ENCODE measurements at regions not wholly inside any gene's neighbourhood (a gene's known extent, or its start where the extent isn't known, plus 50 kb on each side); places are given as distances from the start of the nearest gene placed in this dataset.

DNA sequence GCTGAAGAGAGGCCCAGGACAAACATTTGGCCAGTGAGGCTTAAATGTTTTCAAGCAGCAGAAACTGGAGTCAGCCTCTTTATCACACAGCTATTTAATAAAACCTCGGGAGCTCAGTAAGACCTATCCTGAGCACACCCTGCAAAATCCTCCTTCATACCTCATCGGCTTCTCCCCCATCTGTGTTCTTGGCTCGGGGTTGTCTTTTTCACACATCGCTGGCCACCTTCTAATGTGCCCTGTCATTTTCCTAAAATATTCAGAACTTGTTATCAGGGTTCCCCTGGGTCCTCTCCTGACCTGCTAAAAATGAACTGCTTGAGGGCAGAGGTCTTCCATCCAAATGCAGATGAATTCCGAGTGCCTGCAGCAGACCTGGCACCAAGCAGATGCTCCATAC lies 310.3 kb upstream of the AKR1E2 start:
- peaks cover 0 to 6% (median 0%) of the 10 kb centered on the region in 11 donors for H3K9me3 ChIP-seq
- ATAC-seq (peak in 6 of 8 donors; percentile 7 to 33 (median 15)), DNase-seq (no peak)
- H3K4me1 ChIP-seq: peaks cover 0 to 53% (median 34%) of the 10 kb centered on the region in 9 donors
- WGBS, 2 donors: 34 to 49% methylated on average over 5 of the region's 5 CpGs
- H3K36me3 ChIP-seq: no peaks in the 10 kb centered on the region
- no peak overlapping the region for H3K4me3 ChIP-seq
- TF ChIP-seq, protein P1, sequence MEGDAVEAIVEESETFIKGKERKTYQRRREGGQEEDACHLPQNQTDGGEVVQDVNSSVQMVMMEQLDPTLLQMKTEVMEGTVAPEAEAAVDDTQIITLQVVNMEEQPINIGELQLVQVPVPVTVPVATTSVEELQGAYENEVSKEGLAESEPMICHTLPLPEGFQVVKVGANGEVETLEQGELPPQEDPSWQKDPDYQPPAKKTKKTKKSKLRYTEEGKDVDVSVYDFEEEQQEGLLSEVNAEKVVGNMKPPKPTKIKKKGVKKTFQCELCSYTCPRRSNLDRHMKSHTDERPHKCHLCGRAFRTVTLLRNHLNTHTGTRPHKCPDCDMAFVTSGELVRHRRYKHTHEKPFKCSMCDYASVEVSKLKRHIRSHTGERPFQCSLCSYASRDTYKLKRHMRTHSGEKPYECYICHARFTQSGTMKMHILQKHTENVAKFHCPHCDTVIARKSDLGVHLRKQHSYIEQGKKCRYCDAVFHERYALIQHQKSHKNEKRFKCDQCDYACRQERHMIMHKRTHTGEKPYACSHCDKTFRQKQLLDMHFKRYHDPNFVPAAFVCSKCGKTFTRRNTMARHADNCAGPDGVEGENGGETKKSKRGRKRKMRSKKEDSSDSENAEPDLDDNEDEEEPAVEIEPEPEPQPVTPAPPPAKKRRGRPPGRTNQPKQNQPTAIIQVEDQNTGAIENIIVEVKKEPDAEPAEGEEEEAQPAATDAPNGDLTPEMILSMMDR (IDR thresholded peaks at IDR 0.05): no peak
- intact Hi-C loops (cut with DNase I): loop anchor here in 5 of 10 donors (2.0 to 10.0 kb wide), 9 partner anchors 122 to 1281 kb away; partner anchors contain the start of gene KLF6 (in 1 of the 5)
- peak overlapping the region in 9 of 10 donors; percentile 34 to 90 (median 82) for H3K27ac ChIP-seq
- H3K27me3 ChIP-seq: no peaks in the 10 kb centered on the region

DNA sequence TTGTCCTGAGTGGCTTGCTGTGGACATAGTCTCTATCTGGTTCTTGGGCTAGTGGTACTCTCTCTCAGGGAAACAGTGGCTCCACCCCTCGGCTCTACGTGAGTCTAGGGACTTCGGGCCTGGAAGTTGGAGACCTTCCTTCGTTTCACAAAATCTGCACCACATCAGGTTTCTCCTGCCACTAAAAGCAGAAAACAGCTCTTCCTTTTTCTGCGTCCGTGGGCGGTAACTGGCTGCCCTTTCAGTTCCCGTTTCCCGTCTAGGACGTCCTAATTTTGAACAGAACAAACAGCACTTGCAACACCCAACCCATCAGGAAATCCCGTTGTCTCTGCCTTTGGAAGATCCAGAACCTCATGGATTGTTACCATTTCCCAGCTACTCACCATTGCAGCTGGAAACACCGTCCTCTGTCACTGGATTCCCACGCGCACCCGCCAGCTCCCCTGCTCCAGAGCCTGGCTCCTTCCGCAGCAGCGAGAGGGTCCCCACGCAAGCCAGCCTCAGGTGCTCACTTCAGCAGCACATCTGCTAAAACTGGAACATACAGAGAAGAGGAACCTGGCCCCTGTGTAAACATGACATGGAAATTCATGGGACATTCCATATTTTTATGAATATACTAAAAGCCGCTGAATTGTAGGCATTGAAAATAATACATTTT lies 311.4 kb upstream of the AKR1E2 start:
- Histone ChIP-seq H3K9me3 (peaks cover 0 to 6% (median 0%) of the 10 kb centered on the region in 11 donors), H3K4me1 (peaks cover 0 to 48% (median 34%) of the 10 kb centered on the region in 9 donors), H3K4me3 (peak overlapping the region in 4 of 10 donors; percentile 2 to 28 (median 16)), H3K27ac (peak overlapping the region; percentile 74 to 90 (median 82)), H3K36me3 (no peaks in the 10 kb centered on the region), H3K27me3 (no peaks in the 10 kb centered on the region)
- TF ChIP-seq, protein P1 (IDR thresholded peaks at IDR 0.05): no peak
- peak; percentile 42 to 77 for DNase-seq
- WGBS, 2 donors: 48 to 50% methylated on average over 19 of the region's 19 CpGs
- ATAC-seq: peak; percentile 68 to 89 (median 78)
- intact Hi-C loops (cut with DNase I): loop anchor here in 9 of 10 donors (2.0 to 10.0 kb wide), 15 partner anchors 123 to 1280 kb away; partner anchors contain the start of gene KLF6 (in 3 of the 9)

DNA sequence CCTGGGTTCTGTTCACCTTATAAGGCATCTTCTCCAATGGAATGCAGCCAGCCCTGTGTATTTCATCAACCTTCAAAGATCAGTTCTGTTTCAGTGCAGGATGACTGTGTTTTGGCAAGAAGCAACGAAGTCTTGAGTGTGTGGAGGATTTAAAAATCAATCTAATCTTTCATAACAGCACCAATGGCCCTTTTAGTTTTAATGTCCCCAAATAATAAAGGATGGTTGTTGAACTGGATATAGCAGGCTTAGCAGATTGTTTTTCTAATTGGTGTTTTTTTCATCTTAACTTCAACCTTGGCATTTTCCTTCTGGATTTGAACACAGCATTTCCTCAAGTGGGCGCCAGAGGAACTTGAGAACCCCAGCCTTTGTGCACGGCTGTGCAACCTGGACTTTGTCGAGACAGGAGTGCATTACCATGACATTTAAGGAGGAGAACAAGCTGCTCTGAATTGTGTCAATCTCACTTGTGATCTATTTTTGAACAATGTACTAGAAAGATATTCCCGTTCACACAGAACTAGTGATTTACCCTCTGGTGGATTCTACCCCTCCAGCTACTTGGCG lies 313.3 kb upstream of the AKR1E2 start:
- TF ChIP-seq, protein P1 (IDR thresholded peaks at IDR 0.05): peak; percentile 21 to 71 (median 56)
- Histone ChIP-seq H3K4me3 (no peak overlapping the region), H3K9me3 (peaks cover 0 to 6% (median 0%) of the 10 kb centered on the region in 11 donors), H3K36me3 (no peaks in the 10 kb centered on the region), H3K27me3 (no peaks in the 10 kb centered on the region), H3K27ac (peak overlapping the region in 9 of 10 donors; percentile 2 to 90 (median 77)), H3K4me1 (peaks cover 0 to 48% (median 34%) of the 10 kb centered on the region in 9 donors)
- WGBS, 2 donors: 15 to 26% methylated on average over 6 of the region's 6 CpGs
- ATAC-seq: peak; percentile 49 to 94 (median 76)
- DNase-seq: peak; percentile 40 to 58
- intact Hi-C loops (cut with DNase I): loop anchor here in 9 of 10 donors (2.0 to 10.0 kb wide), 15 partner anchors 142 to 1278 kb away; partner anchors contain the start of gene KLF6 (in 3 of the 9)

DNA sequence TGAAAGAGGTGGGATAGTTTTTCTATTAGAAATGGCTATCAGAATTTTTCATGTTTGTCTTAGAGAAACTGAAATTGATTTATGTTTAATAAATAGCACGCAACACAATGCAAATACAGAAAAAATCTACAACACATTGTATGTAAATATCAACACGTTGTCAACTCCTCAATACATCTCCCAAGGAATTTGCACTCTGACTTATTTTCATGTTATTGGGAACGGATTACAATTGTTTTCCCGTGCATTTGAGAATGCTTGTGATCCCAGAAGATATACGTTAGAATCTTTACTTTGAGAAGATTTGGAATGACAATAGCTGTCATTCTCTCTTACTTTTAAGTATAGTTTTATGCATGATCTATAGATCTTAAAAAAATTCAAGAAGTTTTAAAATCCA lies 313.8 kb upstream of the AKR1E2 start:
- H3K9me3 ChIP-seq: peaks cover 0 to 5% (median 0%) of the 10 kb centered on the region in 11 donors
- H3K4me3 ChIP-seq: no peak overlapping the region
- WGBS, 2 donors: 91 to 95% methylated on average over 5 of the region's 5 CpGs
- H3K4me1 ChIP-seq: peaks cover 0 to 48% (median 34%) of the 10 kb centered on the region in 9 donors
- TF ChIP-seq, protein P1 (IDR thresholded peaks at IDR 0.05): no peak
- peak overlapping the region in 6 of 10 donors; percentile 2 to 90 (median 18) for H3K27ac ChIP-seq
- no peak for ATAC-seq
- intact Hi-C loops (cut with DNase I): loop anchor here in 9 of 10 donors (2.0 to 10.0 kb wide), 15 partner anchors 143 to 1277 kb away; partner anchors contain the start of gene KLF6 (in 3 of the 9)
- no peaks in the 10 kb centered on the region for H3K27me3 ChIP-seq
- no peak for DNase-seq
- no peaks in the 10 kb centered on the region for H3K36me3 ChIP-seq
